Activated T-cell treated with anti-CD3 and anti-CD28 coated beads, Interleukin-2, amount 50 U/mL, for 72 hours (primary cell): ENCODE measurements at regions not wholly inside any gene's neighbourhood (a gene's known extent, or its start where the extent isn't known, plus 50 kb on each side); places are given as distances from the start of the nearest gene placed in this dataset.

Source experiments
- ATAC-seq, 2 donors: fragments of 150-1000 bp; cut with Tn5 transposase; replicated peaks in 1 of 2; 2 replicates each; pipeline ENCODE4 v1.10.0; 2021; ENCODE audit warnings: moderate library complexity in 2 of 2, mild to moderate bottlenecking in 1 of 2
- DNase-seq, 2 donors: peaks; one replicate each; pipeline ENCODE4 v3.0.0; 2021 to 2022; ENCODE audit warnings: mixed read lengths in 1 of 2
- H3K27ac Mint-ChIP-seq: one replicate; pipeline ENCODE4 v1.8.0; 2022; ENCODE audit warnings: mild to moderate bottlenecking, moderate library complexity, mixed read lengths
- H3K27me3 Mint-ChIP-seq: one replicate; pipeline ENCODE4 v1.8.0; 2022; ENCODE audit warnings: low read depth, mixed read lengths
- H3K36me3 Mint-ChIP-seq, 2 donors: one replicate each; pipeline ENCODE4 v1.8.0; 2022; ENCODE audit warnings: mixed read lengths in 2 of 2, mild to moderate bottlenecking in 1 of 2; ENCODE audit not compliant: insufficient read depth in 2 of 2
- H3K4me1 Mint-ChIP-seq: one replicate; pipeline ENCODE4 v1.8.0; 2022; ENCODE audit warnings: low read depth, mixed read lengths
- H3K4me3 Mint-ChIP-seq, 2 donors: one replicate each; pipeline ENCODE4 v1.8.0; 2022; ENCODE audit warnings: mild to moderate bottlenecking in 2 of 2, mixed read lengths in 2 of 2, moderate library complexity in 2 of 2
- H3K9me3 Mint-ChIP-seq, 2 donors: one replicate each; pipeline ENCODE4 v1.8.0; 2022; ENCODE audit warnings: mixed read lengths in 2 of 2

DNA sequence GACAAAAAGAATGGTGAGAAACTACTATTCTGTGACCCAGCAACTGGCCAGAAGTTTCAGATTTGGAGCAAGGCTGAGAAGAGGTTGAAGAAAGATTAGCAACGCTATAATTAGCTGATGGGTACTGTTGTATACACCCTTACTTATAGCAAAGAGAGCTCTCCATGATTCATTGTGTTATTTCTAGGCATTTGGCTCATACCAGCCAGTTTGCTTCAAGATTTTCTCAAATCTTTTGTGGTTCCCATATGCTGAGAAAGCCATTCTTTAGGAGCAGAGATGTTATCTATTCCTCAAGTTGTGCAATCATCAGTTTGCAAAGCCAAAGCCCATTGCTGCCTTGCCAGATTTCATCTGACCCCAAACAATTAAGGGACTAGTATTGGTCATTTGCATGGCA is 179.4 kb downstream of the ETS1 start:
- peaks cover 50% of the 10 kb centered on the region for H3K4me1 Mint-ChIP-seq
- peaks cover 0 to 2% of the 10 kb centered on the region in 2 donors for H3K36me3 Mint-ChIP-seq

DNA sequence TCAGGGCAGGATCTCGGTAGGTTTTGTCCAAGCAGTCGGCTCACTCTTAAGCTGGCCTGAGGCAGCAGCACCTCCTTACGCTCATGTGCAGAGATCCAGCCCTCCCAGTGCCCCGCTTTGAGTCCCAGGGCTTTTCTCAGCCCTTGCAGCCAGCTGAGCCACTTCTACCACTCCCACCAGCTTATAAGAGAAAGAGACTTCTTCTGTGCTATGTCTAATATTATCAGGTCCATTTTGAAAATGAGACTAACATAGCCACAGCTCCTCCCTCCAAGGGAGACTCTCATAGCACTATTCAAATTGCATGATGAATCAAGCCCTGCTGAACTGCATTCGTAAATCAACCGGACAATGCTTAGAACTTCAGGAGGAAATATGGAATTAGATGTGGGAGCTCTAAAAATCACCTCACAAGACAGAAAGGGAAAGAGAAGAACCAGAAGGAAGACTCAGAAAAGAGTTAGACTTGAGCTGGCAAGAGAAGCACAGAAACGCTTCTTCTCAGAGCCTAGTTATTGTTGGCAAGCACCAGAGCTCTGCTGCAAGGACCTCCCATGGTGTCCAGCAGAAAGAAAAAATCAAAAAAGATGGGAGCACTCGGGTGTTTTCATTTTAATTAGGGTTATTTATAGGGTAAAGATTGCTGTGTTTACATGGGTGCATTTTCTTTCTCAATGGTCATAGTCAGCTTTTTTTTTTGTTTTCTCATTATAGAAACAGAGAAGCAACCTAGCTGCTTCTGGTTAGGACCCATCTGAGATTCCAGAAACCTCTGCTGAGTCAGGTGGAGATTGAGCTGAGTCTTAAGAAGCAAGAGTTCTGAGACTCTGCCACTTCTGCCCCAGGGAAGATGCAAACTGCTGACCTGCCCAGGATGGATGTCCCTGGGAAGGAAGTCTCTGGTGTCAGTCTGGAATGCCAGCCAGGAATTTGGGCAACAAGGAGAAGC is 181.4 kb downstream of the ETS1 start:
- ATAC-seq (no peak), DNase-seq (no peak)
- Mint-ChIP-seq H3K9me3 (peaks cover 0 to 8% of the 10 kb centered on the region in 2 donors), H3K36me3 (peaks cover 0 to 2% of the 10 kb centered on the region in 2 donors), H3K27me3 (no peaks in the 10 kb centered on the region), H3K4me3 (no peak overlapping the region), H3K4me1 (peaks cover 33% of the 10 kb centered on the region), H3K27ac (no peak overlapping the region)

More for the DNA sequence above, 179.4 kb downstream of the ETS1 start:
- Mint-ChIP-seq H3K27ac (no peak overlapping the region), H3K9me3 (peaks cover 0 to 8% of the 10 kb centered on the region in 2 donors), H3K4me3 (no peak overlapping the region), H3K27me3 (no peaks in the 10 kb centered on the region)
- DNase-seq (no peak), ATAC-seq (peak in 1 of 2 donors; percentile 32)

DNA sequence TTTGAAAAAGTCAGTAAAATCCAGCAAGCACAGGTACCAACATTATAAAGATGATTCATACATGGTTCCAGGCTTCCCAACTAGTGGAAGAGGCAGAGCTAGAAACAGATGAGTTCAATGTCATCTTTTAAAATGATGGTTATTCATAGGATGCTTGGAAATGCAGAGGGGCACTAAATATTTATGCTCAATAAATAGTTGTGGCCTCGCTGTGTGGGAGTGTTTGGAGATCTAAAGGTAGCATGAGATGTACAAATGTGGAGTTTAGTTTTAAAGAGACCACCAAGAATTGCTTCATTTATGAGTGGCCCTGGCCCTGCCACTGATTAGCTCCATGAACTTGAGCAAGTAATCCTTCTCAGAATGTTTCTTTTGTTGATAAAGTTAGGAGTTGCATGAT is 182.2 kb downstream of the ETS1 start:
- H3K4me1 Mint-ChIP-seq, result peaks cover 26% of the 10 kb centered on the region
- no peak overlapping the region for H3K27ac Mint-ChIP-seq
- ATAC-seq (no peak), DNase-seq (no peak)
- H3K36me3 Mint-ChIP-seq, result no peaks in the 10 kb centered on the region
- H3K4me3 Mint-ChIP-seq, result no peak overlapping the region
- no peaks in the 10 kb centered on the region for H3K27me3 Mint-ChIP-seq
- H3K9me3 Mint-ChIP-seq, result peaks cover 0 to 2% of the 10 kb centered on the region in 2 donors

DNA sequence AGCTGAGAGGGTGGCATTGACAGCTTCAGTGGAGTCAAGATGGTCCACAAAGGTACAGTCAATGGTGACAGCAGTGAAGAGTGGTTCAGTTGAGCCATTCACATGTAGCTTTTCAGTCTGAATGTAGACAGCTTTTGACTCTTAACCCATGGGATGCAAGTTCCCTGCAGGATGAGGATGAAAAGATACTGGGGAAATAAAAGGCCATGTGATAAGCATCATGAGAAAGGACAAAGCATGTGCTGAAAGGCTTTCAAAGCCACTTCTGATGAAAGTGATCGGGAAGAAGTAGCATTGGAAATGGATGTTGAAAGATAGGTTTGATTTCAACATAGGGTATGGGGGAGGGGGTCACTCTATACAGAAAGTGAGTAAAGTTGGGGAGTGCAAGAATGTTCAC is 182.9 kb downstream of the ETS1 start:
- DNase-seq (no peak), ATAC-seq (no peak)
- no peaks in the 10 kb centered on the region for H3K36me3 Mint-ChIP-seq
- H3K27ac Mint-ChIP-seq, result no peak overlapping the region
- H3K27me3 Mint-ChIP-seq, result no peaks in the 10 kb centered on the region
- H3K4me3 Mint-ChIP-seq, result no peak overlapping the region
- peaks cover 30% of the 10 kb centered on the region for H3K4me1 Mint-ChIP-seq
- peaks cover 0 to 2% of the 10 kb centered on the region in 2 donors for H3K9me3 Mint-ChIP-seq

DNA sequence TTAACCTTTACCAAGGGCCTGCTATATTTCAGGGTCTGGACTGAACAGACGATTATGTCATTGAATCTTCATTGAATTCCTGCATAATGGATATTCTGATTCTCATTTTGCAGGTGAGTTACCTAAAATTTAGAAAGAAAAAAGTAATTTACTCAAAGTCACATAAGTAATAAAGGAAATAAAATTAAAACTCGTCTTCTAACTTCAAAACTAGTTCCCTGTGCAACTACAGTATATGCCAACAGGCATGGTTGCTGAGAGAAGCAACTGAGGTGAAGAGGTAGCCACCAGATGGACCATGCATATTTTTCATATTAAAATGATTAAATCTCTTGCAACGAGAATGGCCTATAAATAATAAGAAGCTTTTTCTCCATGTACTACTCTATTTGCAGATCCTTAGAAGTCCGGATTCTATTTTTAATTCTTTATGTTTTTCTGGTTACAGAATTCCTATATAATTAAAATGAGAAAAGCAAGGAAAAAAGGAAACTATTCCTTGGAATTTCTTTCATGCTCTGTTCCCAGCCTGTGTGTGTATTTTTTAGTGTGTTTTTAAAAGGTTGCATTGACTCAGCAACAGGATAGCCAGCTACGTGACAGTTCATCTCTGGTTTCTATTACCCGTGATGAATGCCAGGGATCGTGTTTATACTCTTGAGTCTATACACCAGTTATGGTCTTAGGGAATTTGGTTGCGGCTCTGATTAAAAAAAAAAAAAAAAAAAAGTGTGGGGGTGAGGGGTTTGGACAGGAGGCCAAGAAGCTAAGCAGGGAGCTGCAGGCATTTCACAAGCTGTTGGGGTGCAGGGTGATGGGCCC is 186.8 kb downstream of the ETS1 start:
- peaks cover 40% of the 10 kb centered on the region for H3K4me1 Mint-ChIP-seq
- H3K27ac Mint-ChIP-seq, result peak overlapping the region; percentile 39
- ATAC-seq, result no peak
- H3K4me3 Mint-ChIP-seq, result no peak overlapping the region
- peaks cover 0 to 3% of the 10 kb centered on the region in 2 donors for H3K9me3 Mint-ChIP-seq
- H3K27me3 Mint-ChIP-seq, result no peaks in the 10 kb centered on the region
- DNase-seq, result no peak
- H3K36me3 Mint-ChIP-seq, result peaks cover 0 to 3% of the 10 kb centered on the region in 2 donors

DNA sequence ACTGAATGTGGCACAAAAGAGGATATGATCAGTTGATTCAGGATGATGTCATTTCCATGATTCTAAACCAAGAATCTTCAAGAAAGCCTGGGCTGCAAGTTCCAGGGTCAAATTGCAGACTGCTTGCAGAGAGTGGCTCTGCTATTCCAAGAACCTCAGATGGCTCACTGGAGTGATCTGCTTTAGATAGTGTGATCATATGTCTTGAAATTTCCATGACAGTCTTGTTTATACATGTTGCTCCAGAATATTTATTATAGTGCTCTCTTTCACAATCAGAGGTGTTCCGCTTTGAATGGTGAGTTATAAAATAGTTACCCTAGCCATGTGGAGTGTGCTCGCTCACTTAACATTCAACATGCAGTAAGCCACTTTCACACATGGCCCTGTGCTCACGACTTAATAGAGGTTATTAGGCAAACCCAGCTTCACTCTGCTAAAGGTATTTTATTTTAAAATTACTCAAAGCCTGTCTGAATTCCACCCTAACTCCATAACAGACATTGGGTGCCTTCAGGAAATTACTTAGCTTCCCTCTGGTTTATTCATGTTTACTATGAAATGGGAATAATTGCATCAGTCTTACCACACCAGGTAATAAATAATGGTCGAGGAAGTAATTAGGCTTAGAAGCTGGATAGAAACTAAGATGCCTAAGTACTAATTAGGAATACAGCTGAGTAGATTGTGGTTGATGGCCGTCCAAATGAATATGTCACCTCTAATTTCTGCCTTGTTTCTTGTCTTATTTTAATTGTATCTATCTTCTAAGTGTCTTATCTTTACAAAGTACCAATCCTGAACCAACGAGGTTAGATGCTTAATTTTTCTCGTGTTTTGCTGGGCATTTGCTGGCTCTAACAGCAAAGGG is 187.9 kb downstream of the ETS1 start:
- peak; percentile 78 to 85 for ATAC-seq
- no peak overlapping the region for H3K4me3 Mint-ChIP-seq
- H3K36me3 Mint-ChIP-seq, result peaks cover 0 to 3% of the 10 kb centered on the region in 2 donors
- H3K4me1 Mint-ChIP-seq, result peaks cover 38% of the 10 kb centered on the region
- DNase-seq, result no peak
- peaks cover 0 to 3% of the 10 kb centered on the region in 2 donors for H3K9me3 Mint-ChIP-seq
- H3K27ac Mint-ChIP-seq, result peak overlapping the region; percentile 62
- H3K27me3 Mint-ChIP-seq, result no peaks in the 10 kb centered on the region

DNA sequence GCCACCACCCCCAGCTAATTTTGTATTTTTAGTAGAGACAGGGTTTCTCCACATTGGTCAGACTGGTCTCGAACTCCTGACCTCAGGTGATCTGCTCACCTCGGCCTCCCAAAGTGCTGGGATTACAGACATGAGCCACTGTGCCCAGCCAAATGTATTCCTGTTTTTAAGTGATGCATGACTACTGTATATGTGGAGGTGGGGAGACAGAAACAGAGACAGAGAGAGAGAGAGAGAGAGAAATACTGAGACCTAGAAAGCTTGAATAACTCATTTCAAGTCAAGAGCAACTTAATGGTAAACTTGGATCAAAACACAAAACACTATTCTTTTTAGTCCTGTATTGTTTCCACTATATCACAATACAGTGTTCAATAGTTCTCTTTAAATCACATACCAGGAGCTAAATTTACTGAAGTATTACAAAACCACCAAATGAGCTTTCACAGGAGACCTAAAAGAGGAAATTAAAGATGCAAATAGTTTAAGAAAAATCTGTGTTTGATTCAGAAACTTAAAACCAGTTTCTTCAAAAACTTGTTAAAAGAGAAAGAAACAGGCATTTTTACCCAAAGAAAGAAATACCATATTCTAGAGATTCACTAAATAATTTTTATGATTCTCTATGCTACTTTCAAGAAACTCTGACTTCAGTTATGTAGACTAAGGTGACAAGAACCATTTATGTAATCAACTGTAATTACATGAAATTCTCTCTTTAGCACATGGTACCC is 188.7 kb downstream of the ETS1 start:
- peak; percentile 32 to 57 for ATAC-seq
- H3K27me3 Mint-ChIP-seq, result no peaks in the 10 kb centered on the region
- H3K36me3 Mint-ChIP-seq, result peaks cover 0 to 3% of the 10 kb centered on the region in 2 donors
- no peak for DNase-seq
- H3K9me3 Mint-ChIP-seq, result peaks cover 0 to 3% of the 10 kb centered on the region in 2 donors
- peak overlapping the region; percentile 2 for H3K4me3 Mint-ChIP-seq
- H3K27ac Mint-ChIP-seq, result peak overlapping the region; percentile 14
- peaks cover 34% of the 10 kb centered on the region for H3K4me1 Mint-ChIP-seq

DNA sequence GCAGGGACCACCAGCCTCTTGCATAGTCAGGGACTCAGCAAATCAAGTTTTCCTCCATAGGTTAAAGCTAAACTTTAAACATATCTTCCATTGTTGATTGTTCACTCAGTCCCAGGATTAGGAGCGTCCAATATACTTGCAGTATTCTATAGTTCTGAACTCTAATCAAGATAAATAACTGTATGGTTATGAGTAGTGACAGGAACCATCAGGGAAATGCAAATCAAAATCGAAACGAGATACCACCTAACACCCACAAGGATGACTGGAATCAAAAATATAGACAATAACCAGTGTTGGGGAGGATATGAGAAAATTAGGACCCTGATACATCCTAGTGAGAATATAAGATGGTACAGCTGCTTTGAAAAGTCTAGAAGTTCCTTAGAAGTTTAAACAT is 190.0 kb downstream of the ETS1 start:
- Mint-ChIP-seq H3K4me1 (peaks cover 40% of the 10 kb centered on the region), H3K27ac (no peak overlapping the region), H3K36me3 (peaks cover 0 to 3% of the 10 kb centered on the region in 2 donors), H3K9me3 (peaks cover 0 to 3% of the 10 kb centered on the region in 2 donors), H3K4me3 (no peak overlapping the region), H3K27me3 (no peaks in the 10 kb centered on the region)
- ATAC-seq, result peak in 1 of 2 donors; percentile 22
- no peak for DNase-seq

DNA sequence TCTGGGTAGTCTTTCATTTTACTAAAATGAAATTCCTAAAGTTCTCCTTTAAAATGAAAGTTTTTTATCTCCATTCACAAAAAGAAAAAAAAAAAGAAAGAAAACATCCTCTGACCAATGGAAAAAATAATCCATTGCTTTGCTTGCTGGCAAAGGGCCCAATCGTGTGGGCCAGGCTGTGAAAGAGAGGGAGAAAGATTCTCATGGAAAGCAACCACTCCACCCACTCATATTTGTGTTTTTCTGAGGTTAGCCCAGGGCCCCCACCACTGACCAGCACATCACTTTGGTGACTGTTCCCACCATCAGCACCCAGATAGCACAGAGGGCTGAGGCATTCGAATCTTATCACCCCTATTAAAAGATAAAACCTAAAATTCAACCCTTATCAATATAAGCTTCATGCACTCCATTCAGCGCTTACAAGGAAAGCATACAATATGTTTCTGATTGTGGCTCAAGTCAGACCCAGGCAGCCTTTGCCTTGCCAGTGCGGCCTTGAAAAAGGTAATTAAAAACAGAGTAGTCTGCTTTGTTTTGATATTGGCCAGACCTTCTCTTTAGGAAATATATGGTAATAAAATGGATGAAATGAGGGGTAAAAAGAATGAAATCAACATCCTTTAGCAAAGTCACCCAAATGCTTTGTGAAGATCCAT is 192.8 kb downstream of the ETS1 start:
- ATAC-seq (no peak), DNase-seq (no peak)
- Mint-ChIP-seq H3K27ac (no peak overlapping the region), H3K27me3 (no peaks in the 10 kb centered on the region), H3K4me3 (no peak overlapping the region), H3K4me1 (peaks cover 34% of the 10 kb centered on the region), H3K36me3 (peaks cover 0 to 3% of the 10 kb centered on the region in 2 donors), H3K9me3 (peaks cover 0 to 3% of the 10 kb centered on the region in 2 donors)

DNA sequence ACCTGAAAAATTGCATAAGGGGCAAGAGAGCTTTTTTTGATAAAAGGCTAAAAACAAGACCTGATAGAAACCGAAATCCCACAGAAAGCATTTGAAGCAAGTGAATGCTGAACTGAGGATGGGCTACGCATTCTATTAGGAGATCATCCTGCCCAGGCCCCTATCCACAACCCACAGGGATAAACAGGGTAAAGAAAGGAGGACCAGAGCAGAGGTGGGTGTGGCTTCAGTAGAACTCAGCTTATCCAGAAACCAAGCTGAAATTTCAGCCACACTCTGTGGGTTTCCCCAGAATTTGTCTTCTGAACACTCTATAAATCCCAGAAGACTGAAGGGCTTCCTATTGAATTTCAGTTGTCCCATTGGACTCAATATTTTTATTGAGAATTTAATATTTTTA is 195.1 kb downstream of the ETS1 start:
- no peak overlapping the region for H3K27ac Mint-ChIP-seq
- H3K4me1 Mint-ChIP-seq, result peaks cover 30% of the 10 kb centered on the region
- H3K27me3 Mint-ChIP-seq, result no peaks in the 10 kb centered on the region
- DNase-seq (no peak), ATAC-seq (no peak)
- H3K9me3 Mint-ChIP-seq, result peaks cover 0 to under 1% of the 10 kb centered on the region in 2 donors
- no peak overlapping the region for H3K4me3 Mint-ChIP-seq
- peaks cover 0 to 2% of the 10 kb centered on the region in 2 donors for H3K36me3 Mint-ChIP-seq

DNA sequence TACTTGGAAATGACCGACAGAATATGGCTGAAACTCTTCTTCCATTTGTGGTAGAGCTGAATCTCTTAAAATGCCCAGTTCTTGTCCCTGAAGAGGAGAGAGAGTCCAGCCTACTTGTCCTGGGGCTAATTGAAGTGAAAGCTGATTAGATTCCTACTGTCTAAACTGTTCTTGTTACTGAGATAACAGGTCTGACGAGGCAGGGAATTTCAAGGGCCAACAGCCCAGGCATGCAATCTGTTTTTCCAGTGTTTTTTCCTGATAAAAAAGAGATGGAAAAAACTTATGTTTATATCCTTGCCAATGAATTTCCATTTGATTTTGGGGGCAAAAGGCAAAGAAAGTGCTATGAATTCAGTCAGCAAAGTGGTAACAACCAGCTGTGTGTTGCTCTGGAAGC is 195.5 kb downstream of the ETS1 start:
- DNase-seq (no peak), ATAC-seq (no peak)
- no peaks in the 10 kb centered on the region for H3K27me3 Mint-ChIP-seq
- no peak overlapping the region for H3K27ac Mint-ChIP-seq
- no peaks in the 10 kb centered on the region for H3K36me3 Mint-ChIP-seq
- H3K4me1 Mint-ChIP-seq, result peaks cover 30% of the 10 kb centered on the region
- H3K4me3 Mint-ChIP-seq, result no peak overlapping the region
- H3K9me3 Mint-ChIP-seq, result no peaks in the 10 kb centered on the region
